Neural progenitor cell (in vitro differentiated cells): ENCODE measurements at regions not wholly inside any gene's neighbourhood (a gene's known extent, or its start where the extent isn't known, plus 50 kb on each side); places are given as distances from the start of the nearest gene placed in this dataset.

Experiments
- EZH2 ChIP-seq: fragments of 200-600 bp; sonication (generic); IDR thresholded peaks from 2 replicates; pipeline ENCODE4 v1.6.1; 2017; ENCODE audit warnings: antibody characterized with exemption, mild to moderate bottlenecking, moderate library complexity
- EZH2phosphoT487 ChIP-seq: fragments of 200-600 bp; sonication (generic); IDR thresholded peaks from 2 replicates; pipeline ENCODE4 v1.6.1; 2017; ENCODE audit warnings: antibody characterized with exemption
- TF ChIP-seq, protein P1 (sequence below): fragments of 200-600 bp; sonication (generic); IDR thresholded peaks from 2 replicates; pipeline ENCODE4 v1.5.1; 2017; ENCODE audit warnings: antibody characterized with exemption, mild to moderate bottlenecking

DNA sequence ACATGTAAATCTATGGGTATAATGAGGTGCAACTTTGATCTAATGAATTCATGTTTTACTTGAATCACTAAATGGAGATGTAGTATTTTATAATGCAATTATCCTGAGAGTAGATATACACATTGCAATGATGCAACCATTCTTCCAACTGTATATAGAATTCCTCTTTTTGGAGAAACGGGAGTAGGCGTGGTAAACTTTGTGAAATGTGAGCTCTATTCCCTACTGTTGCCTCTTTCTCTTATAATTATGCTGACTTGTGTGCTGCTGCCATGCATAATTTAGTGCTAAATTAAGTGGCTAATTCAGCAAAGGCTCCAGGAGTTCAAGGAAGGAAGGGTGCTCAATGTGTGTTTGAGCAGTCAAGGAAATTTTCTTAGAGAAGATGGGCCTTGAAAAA, 116.6 kb upstream of the SLC35B3 start:
- TF ChIP-seq, protein P1, sequence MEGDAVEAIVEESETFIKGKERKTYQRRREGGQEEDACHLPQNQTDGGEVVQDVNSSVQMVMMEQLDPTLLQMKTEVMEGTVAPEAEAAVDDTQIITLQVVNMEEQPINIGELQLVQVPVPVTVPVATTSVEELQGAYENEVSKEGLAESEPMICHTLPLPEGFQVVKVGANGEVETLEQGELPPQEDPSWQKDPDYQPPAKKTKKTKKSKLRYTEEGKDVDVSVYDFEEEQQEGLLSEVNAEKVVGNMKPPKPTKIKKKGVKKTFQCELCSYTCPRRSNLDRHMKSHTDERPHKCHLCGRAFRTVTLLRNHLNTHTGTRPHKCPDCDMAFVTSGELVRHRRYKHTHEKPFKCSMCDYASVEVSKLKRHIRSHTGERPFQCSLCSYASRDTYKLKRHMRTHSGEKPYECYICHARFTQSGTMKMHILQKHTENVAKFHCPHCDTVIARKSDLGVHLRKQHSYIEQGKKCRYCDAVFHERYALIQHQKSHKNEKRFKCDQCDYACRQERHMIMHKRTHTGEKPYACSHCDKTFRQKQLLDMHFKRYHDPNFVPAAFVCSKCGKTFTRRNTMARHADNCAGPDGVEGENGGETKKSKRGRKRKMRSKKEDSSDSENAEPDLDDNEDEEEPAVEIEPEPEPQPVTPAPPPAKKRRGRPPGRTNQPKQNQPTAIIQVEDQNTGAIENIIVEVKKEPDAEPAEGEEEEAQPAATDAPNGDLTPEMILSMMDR, result no peak
- TF ChIP-seq EZH2 (no peak), EZH2phosphoT487 (no peak)
